HUES6 (cell line): ENCODE measurements at regions not wholly inside any gene's neighbourhood (a gene's known extent, or its start where the extent isn't known, plus 50 kb on each side); places are given as distances from the start of the nearest gene placed in this dataset.
"Not testable (repeated sequence)": the region's sequence is repeated elsewhere in the genome, so short reads cannot be mapped to it uniquely, and the experiment has no call there.

ENCODE experiments used
- H3K27ac ChIP-seq: 2 replicates; pipeline ENCODE4 v1.7.0; 2013; ENCODE audit warnings: low read depth, mild to moderate bottlenecking, low read length, inconsistent platforms
- H3K27me3 ChIP-seq: 2 replicates; pipeline ENCODE4 v1.6.1; 2013; ENCODE audit warnings: low read length; ENCODE audit not compliant: control insufficient read depth, insufficient read depth
- H3K36me3 ChIP-seq: 2 replicates; pipeline ENCODE4 v1.6.1; 2013; ENCODE audit warnings: low read length; ENCODE audit not compliant: control insufficient read depth, insufficient read depth
- H3K4me1 ChIP-seq: 2 replicates; pipeline ENCODE4 v1.6.1; 2013; ENCODE audit warnings: low read length; ENCODE audit not compliant: control insufficient read depth, insufficient read depth
- H3K4me3 ChIP-seq: 2 replicates; pipeline ENCODE4 v1.5.1; 2013; ENCODE audit warnings: low read depth, low read length
- H3K9ac ChIP-seq: one replicate; pipeline ENCODE4 v1.6.1; 2013; ENCODE audit warnings: mild to moderate bottlenecking, low read length
- H3K9me3 ChIP-seq: 2 replicates; pipeline ENCODE4 v1.6.1; 2013; ENCODE audit warnings: low read depth, low read length; ENCODE audit not compliant: control insufficient read depth, insufficient read depth

- H3K9me3 ChIP-seq = no peaks in the 10 kb centered on the region
- peaks cover 4% of the 10 kb centered on the region; the same call in 1 of the 2 replicates for H3K4me1 ChIP-seq
- H3K27me3 ChIP-seq = no peaks in the 10 kb centered on the region
- peak overlapping the region; percentile 8; the same call in 1 of the 2 replicates for H3K27ac ChIP-seq
- no peak overlapping the region for H3K9ac ChIP-seq
- no peaks in the 10 kb centered on the region for H3K36me3 ChIP-seq
- H3K4me3 ChIP-seq = no peak overlapping the region
Measured at GRCh38 chr2:175807031-175807873, 194.8 kb downstream of the LNPK start.

GRCh38 chr2:175806570-175806969 is 195.5 kb downstream of the LNPK start:
- peaks cover 4% of the 10 kb centered on the region; the same call in 1 of the 2 replicates for H3K4me1 ChIP-seq
- H3K27me3 ChIP-seq = no peaks in the 10 kb centered on the region
- no peaks in the 10 kb centered on the region for H3K36me3 ChIP-seq
- H3K27ac ChIP-seq = no peak overlapping the region; the same call in 1 of the 2 replicates
- no peak overlapping the region for H3K4me3 ChIP-seq
- H3K9ac ChIP-seq = no peak overlapping the region
- no peaks in the 10 kb centered on the region for H3K9me3 ChIP-seq

GRCh38 chr2:175806125-175806490 is 196.0 kb downstream of the LNPK start:
- Histone ChIP-seq H3K9ac (no peak overlapping the region), H3K27me3 (no peaks in the 10 kb centered on the region), H3K36me3 (no peaks in the 10 kb centered on the region), H3K9me3 (no peaks in the 10 kb centered on the region), H3K4me1 (peaks cover 4% of the 10 kb centered on the region; the same call in 1 of the 2 replicates), H3K27ac (peak overlapping the region; percentile 19; the same call in 1 of the 2 replicates), H3K4me3 (no peak overlapping the region)

DNA sequence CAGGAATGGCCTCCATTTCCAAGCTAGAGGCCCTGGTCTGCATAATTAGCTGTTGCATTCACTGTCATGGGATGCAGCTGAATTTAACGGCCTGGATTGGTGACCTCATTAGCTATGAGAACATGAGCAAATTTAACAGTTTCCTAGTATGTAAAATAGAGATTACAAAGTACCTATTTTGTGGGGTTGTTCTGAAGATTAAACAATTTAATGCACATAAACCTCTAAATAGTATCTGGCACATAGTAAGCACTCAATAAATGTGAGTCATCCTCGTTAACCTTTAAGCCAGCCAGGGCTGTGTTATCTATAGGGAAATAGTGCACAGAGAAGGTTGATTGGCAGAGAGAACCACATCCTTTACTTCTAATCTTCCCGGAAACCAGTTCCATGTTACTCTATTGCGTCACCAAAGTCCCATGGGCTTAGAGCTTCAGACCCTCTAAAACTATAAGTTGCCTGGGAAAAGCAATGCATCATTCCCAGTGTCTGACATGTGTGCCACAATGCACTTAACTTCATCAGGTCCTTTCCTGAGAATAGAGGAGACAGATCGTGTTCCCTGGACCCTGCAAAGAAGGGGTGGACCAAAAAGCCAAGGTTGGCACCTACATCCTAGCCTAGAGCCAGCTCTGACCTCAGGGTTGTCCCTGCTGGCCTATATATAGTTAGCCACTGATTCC is 196.5 kb downstream of the LNPK start:
- Histone ChIP-seq H3K4me1 (peaks cover 4% of the 10 kb centered on the region; the same call in 1 of the 2 replicates), H3K36me3 (no peaks in the 10 kb centered on the region), H3K9me3 (no peaks in the 10 kb centered on the region), H3K27ac (peak overlapping the region; percentile 19; the same call in 1 of the 2 replicates), H3K9ac (no peak overlapping the region), H3K27me3 (no peaks in the 10 kb centered on the region), H3K4me3 (no peak overlapping the region)

GRCh38 chr2:175804122-175804521 is 197.9 kb downstream of the LNPK start:
- H3K4me3 ChIP-seq = no peak overlapping the region
- peaks cover 4% of the 10 kb centered on the region; the same call in 1 of the 2 replicates for H3K4me1 ChIP-seq
- no peak overlapping the region for H3K9ac ChIP-seq
- no peak overlapping the region for H3K27ac ChIP-seq
- H3K27me3 ChIP-seq = no peaks in the 10 kb centered on the region
- no peaks in the 10 kb centered on the region for H3K9me3 ChIP-seq
- H3K36me3 ChIP-seq = no peaks in the 10 kb centered on the region

DNA sequence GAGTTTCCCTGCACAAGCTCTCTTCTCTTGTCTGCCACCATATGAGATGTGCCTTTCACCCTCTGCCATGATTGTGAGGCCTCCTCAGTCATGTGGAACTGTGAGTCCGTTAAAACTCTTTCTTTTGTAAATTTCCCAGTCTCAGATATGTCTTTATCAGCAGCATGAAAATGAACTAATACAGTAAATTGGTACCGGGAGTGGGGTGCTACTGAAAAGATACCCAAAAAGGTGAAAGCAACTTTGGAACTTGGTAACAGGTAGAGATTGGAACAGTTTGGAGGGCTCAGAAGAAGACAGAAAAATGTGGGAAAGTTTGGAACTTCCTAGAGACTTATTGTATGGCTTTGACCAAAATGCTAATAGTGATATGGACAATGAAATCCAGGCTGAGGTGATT is 205.6 kb downstream of the LNPK start:
- H3K27me3 ChIP-seq, H3K4me3 ChIP-seq, H3K4me1 ChIP-seq, H3K9ac ChIP-seq, H3K36me3 ChIP-seq, H3K27ac ChIP-seq: not testable (repeated sequence)
- H3K9me3 ChIP-seq = peaks cover 31% of the 10 kb centered on the region

- no peaks in the 10 kb centered on the region for H3K36me3 ChIP-seq
- no peak overlapping the region for H3K4me3 ChIP-seq
- no peak overlapping the region for H3K27ac ChIP-seq
- H3K9me3 ChIP-seq = peaks cover 31% of the 10 kb centered on the region
- H3K27me3 ChIP-seq = no peaks in the 10 kb centered on the region
- no peaks in the 10 kb centered on the region for H3K4me1 ChIP-seq
- H3K9ac ChIP-seq = no peak overlapping the region
Measured at GRCh38 chr2:175793648-175794047, 208.4 kb downstream of the LNPK start.

GRCh38 chr2:175792881-175793280 is 209.2 kb downstream of the LNPK start:
- no peaks in the 10 kb centered on the region for H3K27me3 ChIP-seq

GRCh38 chr2:175792199-175792598 is 209.9 kb downstream of the LNPK start:
- Histone ChIP-seq H3K4me1 (no peaks in the 10 kb centered on the region), H3K4me3 (no peak overlapping the region), H3K9me3 (peaks cover 27% of the 10 kb centered on the region), H3K27me3 (no peaks in the 10 kb centered on the region), H3K9ac (no peak overlapping the region), H3K27ac (no peak overlapping the region), H3K36me3 (no peaks in the 10 kb centered on the region)

More at GRCh38 chr2:175792881-175793280, 209.2 kb downstream of the LNPK start:
- H3K36me3 ChIP-seq = no peaks in the 10 kb centered on the region
- H3K4me3 ChIP-seq = no peak overlapping the region
- no peak overlapping the region for H3K27ac ChIP-seq
- peaks cover 31% of the 10 kb centered on the region for H3K9me3 ChIP-seq
- H3K9ac ChIP-seq = no peak overlapping the region
- no peaks in the 10 kb centered on the region for H3K4me1 ChIP-seq

DNA sequence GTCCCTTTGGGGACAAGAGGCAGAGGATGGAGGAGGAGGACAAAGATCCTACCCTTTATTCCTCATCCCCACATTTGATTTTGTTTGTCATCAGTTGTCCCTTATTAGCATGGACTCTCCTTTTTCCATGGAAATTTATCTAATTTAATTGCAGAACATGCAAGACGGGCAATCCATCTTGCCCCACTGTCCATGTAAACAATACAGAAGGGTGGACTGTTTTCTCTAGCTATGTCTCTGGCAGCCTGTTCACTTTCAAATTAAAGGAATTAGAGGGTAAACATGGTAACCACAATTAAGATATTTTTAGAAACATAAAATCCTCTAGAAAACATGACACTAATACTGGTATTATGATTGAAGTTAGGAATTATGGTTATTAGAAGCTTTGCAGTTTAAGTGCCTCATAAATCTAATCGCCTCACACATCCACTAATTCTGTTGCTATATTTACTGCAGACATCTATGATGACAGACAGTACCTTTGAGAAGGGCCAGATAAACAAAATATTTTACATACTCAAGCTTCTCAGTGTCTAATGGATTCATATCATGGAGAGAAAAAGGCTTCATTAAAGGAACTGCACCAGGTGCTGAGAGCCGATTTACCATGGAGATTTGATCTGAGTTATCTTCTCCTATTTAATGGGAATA is 215.5 kb downstream of the LNPK start:
- Histone ChIP-seq H3K4me3 (no peak overlapping the region), H3K4me1 (no peaks in the 10 kb centered on the region), H3K27me3 (no peaks in the 10 kb centered on the region), H3K27ac (no peak overlapping the region), H3K9me3 (no peaks in the 10 kb centered on the region), H3K9ac (no peak overlapping the region), H3K36me3 (no peaks in the 10 kb centered on the region)

DNA sequence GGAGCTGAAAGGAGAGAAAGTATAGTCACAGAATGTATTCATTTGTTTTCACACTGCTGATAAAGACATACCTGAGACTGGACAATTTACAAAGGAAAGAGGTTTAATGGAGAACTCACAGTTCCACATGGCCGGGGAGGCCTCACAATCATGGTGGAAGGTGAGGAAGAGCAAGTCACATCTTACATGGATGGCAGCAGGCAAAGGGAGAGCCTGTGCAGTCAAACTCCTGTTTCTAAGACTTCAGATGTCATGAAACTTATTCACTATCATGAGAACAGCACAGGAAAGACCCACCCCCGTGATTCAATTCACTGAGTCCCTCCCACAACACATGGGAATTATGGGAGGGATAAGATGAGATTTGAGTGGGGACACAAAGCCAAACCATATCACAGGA is 224.7 kb downstream of the LNPK start:
- H3K27ac ChIP-seq, H3K27me3 ChIP-seq, H3K9ac ChIP-seq, H3K9me3 ChIP-seq, H3K4me3 ChIP-seq, H3K36me3 ChIP-seq, H3K4me1 ChIP-seq: not testable (repeated sequence)
